Aorta (tissue), 5 donors: ENCODE measurements at regions not wholly inside any gene's neighbourhood (a gene's known extent, or its start where the extent isn't known, plus 50 kb on each side); places are given as distances from the start of the nearest gene placed in this dataset.

Experiments
- ATAC-seq: fragments of 200-7000 bp; cut with Tn5 transposase; one replicate; pipeline ENCODE4 v1.9.1; 2022; ENCODE audit warnings: moderate library complexity; ENCODE audit not compliant: low FRiP score
- DNase-seq, 2 donors: peaks; one replicate each; pipeline ENCODE4 v3.0.0-alpha.2; 2020
- H3K27ac ChIP-seq, 2 donors: one replicate each; pipeline ENCODE4 v1.5.1; 2013; ENCODE audit warnings: low read length in 2 of 2, mild to moderate bottlenecking in 2 of 2, moderate library complexity in 2 of 2, control low read depth in 1 of 2, inconsistent platforms in 1 of 2, low read depth in 1 of 2
- H3K27me3 ChIP-seq, 2 donors: one replicate each; pipeline ENCODE4 v1.6.1; 2013; ENCODE audit warnings: control low read depth in 1 of 2, low read length in 1 of 2, mild to moderate bottlenecking in 1 of 2, moderate library complexity in 1 of 2; ENCODE audit not compliant: insufficient read depth in 2 of 2, control insufficient read depth in 1 of 2
- H3K36me3 ChIP-seq, 2 donors: one replicate each; pipeline ENCODE4 v1.6.1; 2013; ENCODE audit warnings: control low read depth in 1 of 2, low read length in 1 of 2, mild to moderate bottlenecking in 1 of 2; ENCODE audit not compliant: insufficient read depth in 2 of 2, control insufficient read depth in 1 of 2
- H3K4me1 ChIP-seq, 2 donors: one replicate each; pipeline ENCODE4 v1.6.1; 2013; ENCODE audit warnings: low read length in 2 of 2, control low read depth in 1 of 2, mild to moderate bottlenecking in 1 of 2, moderate library complexity in 1 of 2; ENCODE audit not compliant: insufficient read depth in 2 of 2, control insufficient read depth in 1 of 2
- H3K4me3 ChIP-seq, 2 donors: one replicate each; pipeline ENCODE4 v1.5.1; 2013; ENCODE audit warnings: low read length in 2 of 2, control low read depth in 1 of 2, mild to moderate bottlenecking in 1 of 2
- H3K9me3 ChIP-seq: one replicate; pipeline ENCODE4 v1.6.1; 2013; ENCODE audit warnings: mild to moderate bottlenecking, low read length; ENCODE audit not compliant: control insufficient read depth
- WGBS, 2 donors: extraction: QIAGEN DNeasy Blood & Tissue Kit; methylation state at CpG; one replicate each; pipeline ENCODE4 v1.1.7; 2013; 5-methylcytosine and 5-hydroxymethylcytosine counted together
- intact Hi-C, 2 donors: fragments of 100-400 bp; cut with DNase I; formaldehyde crosslinking; loops; one replicate each; pipeline versions ENCODE4 v1.14.2 to v1.15.0; 2022
- donor health status: healthy with polysubstance abuse.
- donor health status: Bipolar disorder and iron deficiency.
- donor health status: DM: no; HTN: no; CAD: no.
- donor health status: DM: no; HTN: no; CAD: no.
- donor health status: DM: yes; HTN: yes; CAD: no.

DNA sequence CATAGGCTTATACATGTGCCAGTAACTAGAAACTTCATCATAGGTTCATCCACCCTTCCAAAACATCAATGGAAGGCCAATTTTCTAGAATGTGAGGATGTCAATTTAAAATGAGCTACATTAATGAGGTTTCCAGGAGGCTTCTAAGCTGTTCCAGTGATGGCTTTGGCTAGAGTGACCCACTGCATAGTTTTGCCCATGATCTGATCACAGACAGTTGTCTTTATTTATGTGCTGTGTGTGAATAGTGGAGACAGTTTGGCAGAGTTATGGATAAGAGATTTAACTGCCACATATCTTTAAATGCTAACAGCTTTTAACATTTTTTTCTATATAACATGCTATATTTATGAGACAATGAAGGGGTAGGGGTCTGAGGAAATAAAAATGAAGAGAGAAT is 139.0 kb upstream of the ZNF462 start:
- no peak for ATAC-seq
- intact Hi-C loops: no loop called here

DNA sequence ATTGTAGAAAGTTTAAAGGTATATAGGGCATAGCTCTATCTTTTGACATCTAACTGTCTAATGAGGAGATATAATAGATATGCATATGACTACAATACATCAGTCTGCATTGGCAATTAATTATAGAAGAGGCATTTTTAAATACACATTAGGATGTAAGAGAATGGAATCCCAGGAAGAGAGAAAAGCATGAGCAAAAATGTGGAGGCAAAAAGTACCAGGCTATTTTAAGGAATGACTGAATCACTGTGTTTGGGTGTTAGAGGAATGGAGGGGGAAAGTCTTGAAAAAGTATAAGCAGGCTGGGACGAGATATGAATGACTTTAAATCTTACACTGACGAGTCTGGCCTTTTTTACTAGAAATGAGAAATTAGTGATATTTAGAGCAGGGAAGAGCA is 138.4 kb upstream of the ZNF462 start:
- Histone ChIP-seq H3K27ac (no peak overlapping the region), H3K36me3 (no peaks in the 10 kb centered on the region), H3K4me3 (no peak overlapping the region), H3K27me3 (no peaks in the 10 kb centered on the region), H3K9me3 (no peaks in the 10 kb centered on the region), H3K4me1 (no peaks in the 10 kb centered on the region)
- ATAC-seq (no peak), DNase-seq (no peak)
- intact Hi-C loops: no loop called here
- WGBS, 2 donors: 14 to 22% methylated on average over 2 of the region's 2 CpGs

More for the DNA sequence above, 139.0 kb upstream of the ZNF462 start:
- H3K4me1 ChIP-seq: no peaks in the 10 kb centered on the region
- H3K36me3 ChIP-seq: no peaks in the 10 kb centered on the region
- H3K27ac ChIP-seq: no peak overlapping the region
- no peaks in the 10 kb centered on the region for H3K9me3 ChIP-seq
- H3K4me3 ChIP-seq: no peak overlapping the region
- DNase-seq: no peak
- H3K27me3 ChIP-seq: no peaks in the 10 kb centered on the region

DNA sequence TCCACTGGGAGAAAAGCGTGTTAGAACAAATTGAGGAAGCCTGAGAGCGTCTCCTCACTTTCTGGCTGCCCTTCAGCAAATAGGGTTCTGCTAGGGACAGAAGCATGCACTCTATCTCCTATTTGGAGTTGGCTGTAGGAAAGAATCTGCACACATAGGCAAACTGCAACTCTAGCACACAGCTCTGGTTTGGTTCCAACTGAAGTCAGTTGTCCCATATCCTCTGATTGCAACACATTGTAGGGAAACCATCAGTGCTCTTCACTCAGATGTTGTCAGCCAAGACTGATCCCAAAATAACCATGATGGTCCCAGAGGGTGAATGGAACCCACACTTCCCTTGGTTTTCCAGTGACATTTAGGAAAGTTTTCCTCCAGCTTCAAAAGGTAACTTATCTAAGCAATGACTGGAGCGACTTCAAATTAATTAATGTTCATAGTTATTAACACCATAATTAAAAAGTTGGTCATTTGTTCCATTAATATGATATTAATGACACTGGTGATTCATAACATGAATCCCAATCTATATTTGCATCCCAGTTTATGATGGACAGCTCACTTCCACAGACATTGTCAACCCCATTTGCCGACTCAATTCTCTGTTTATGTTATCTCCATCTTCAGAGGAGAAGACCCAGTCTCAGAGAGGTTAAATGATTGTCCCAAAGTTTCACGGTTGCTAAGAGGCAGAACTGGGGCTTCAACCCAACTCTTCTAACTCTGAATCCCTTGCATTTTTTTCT is 136.7 kb upstream of the ZNF462 start:
- no peak for ATAC-seq
- no peaks in the 10 kb centered on the region for H3K36me3 ChIP-seq
- H3K9me3 ChIP-seq: no peaks in the 10 kb centered on the region
- no peak for DNase-seq
- no peaks in the 10 kb centered on the region for H3K4me1 ChIP-seq
- no peak overlapping the region for H3K4me3 ChIP-seq
- H3K27me3 ChIP-seq: no peaks in the 10 kb centered on the region
- 77 to 93% methylated on average over 5 of the region's 5 CpGs for WGBS, 2 donors
- H3K27ac ChIP-seq: no peak overlapping the region
- intact Hi-C loops: no loop called here

DNA sequence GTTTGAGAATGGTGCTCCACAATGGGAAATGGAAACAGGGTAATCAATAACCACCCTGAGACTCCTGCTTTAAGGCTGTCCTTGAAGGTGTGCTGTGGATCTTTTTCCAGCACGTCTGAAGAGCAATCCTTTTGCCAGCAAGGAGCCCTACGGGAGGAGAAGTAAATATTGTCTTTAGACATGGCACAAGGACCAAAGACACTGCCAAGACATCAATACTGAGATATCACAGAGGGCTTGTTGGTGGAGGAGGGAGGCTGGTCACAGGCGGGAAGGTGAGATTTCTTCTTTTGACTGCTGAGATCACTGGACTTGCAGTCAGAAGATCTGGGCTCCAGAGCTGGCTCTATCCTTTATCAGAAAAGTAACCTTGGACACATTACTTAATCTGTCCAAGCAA is 135.0 kb upstream of the ZNF462 start:
- DNase-seq (no peak), ATAC-seq (no peak)
- Histone ChIP-seq H3K36me3 (no peaks in the 10 kb centered on the region), H3K27ac (no peak overlapping the region), H3K4me1 (no peaks in the 10 kb centered on the region), H3K27me3 (no peaks in the 10 kb centered on the region), H3K4me3 (no peak overlapping the region), H3K9me3 (no peaks in the 10 kb centered on the region)
- intact Hi-C loops: no loop called here
- WGBS, 2 donors: 66 to 71% methylated on average over 3 of the region's 3 CpGs

DNA sequence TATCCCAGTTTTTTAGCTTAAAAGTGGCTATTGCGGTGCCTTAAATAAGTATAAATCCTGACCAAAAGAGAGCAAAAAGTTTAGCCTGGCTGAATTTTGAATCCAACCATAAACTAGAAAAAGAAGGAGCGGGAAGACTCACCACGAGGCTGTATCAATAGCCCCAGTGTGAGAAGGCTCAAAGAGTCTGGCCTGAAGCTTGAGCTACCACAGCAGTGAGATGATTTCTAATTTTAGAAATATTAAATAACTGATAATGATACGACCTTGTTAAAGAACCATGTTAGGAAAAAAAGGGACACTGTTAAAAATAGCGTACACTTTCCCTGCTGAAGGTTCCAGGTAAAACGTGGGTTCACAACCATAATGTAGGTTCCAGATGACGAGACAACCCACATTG is 134.1 kb upstream of the ZNF462 start:
- no peaks in the 10 kb centered on the region for H3K9me3 ChIP-seq
- intact Hi-C loops: no loop called here
- no peak overlapping the region for H3K27ac ChIP-seq
- DNase-seq: no peak
- H3K36me3 ChIP-seq: no peaks in the 10 kb centered on the region
- H3K4me1 ChIP-seq: no peaks in the 10 kb centered on the region
- 59 to 65% methylated on average over 7 of the region's 7 CpGs for WGBS, 2 donors
- no peak for ATAC-seq
- no peak overlapping the region for H3K4me3 ChIP-seq
- no peaks in the 10 kb centered on the region for H3K27me3 ChIP-seq

DNA sequence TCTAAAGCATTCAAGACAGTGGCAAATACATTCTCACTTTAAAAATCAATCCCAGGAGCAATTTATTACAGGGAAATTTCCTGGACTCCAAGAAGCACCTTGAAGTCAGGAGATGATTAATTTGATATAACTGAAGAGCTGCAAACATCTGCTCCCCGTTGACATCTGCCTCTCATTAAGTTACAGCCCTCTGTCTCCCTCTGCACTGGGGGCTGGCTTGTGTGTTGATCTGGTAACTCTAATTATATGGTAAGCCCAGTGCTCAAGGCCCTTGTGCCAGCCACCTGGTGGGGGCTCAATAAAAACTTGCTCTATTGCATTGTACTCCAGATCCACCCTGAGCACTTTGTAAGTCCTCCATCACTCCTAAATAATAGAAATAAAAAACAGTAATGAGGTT is 131.1 kb upstream of the ZNF462 start:
- H3K27ac ChIP-seq: no peak overlapping the region
- ATAC-seq: no peak
- no peak for DNase-seq
- H3K9me3 ChIP-seq: no peaks in the 10 kb centered on the region
- no peaks in the 10 kb centered on the region for H3K27me3 ChIP-seq
- H3K36me3 ChIP-seq: no peaks in the 10 kb centered on the region
- no peak overlapping the region for H3K4me3 ChIP-seq
- intact Hi-C loops: no loop called here
- 9 to 21% methylated on average over 1 of the region's 1 CpG for WGBS, 2 donors
- no peaks in the 10 kb centered on the region for H3K4me1 ChIP-seq

DNA sequence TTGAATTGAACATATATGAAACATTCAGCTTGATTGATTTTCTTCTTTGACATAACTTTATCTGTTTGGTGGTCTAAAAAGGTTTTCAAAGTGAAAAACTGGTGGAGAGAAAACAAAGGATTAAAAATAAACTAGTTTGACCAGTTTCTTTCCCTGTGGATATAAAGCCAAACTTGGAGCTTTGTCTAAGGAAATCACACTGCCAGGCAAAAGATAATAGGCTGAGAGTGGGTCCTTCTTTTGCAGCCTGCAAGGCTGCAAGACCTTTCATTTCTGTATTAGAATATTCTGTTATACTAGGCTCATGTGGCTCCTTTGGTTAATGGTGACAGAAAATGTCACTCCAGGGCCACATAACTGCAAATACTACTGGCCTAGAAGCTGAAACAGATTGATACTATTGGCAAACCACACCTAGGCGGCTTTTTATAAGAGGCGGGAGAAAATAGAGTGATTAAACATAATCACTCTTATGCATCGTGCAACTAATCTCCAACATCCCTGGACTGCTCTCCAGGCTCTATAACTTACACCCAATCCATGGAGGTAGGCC is 129.1 kb upstream of the ZNF462 start:
- intact Hi-C loops: no loop called here

DNA sequence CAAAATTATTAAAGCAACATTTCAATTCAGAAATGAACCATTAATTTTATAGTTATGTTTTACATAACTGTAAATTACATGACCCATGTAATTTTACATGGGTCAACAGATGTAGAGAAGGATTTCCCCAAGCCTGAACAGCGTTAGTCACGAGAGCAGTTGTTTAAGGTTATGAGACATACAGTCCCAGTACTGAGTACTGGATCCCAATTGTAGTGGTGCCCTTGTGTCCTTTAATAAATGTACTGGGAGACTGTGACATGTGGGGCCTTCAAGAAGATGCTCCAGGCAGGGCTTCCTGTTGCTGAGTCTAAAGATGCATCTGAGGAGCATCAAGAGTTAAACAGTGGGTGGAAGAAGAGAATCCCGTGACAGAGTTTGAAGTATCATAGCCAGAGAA is 125.5 kb upstream of the ZNF462 start:
- 57 to 64% methylated on average over 3 of the region's 3 CpGs for WGBS, 2 donors
- DNase-seq: no peak
- intact Hi-C loops: no loop called here

More for the DNA sequence above, 129.1 kb upstream of the ZNF462 start:
- ATAC-seq (no peak), DNase-seq (no peak)
- Histone ChIP-seq H3K4me3 (no peak overlapping the region), H3K27ac (no peak overlapping the region), H3K36me3 (no peaks in the 10 kb centered on the region), H3K9me3 (no peaks in the 10 kb centered on the region), H3K27me3 (no peaks in the 10 kb centered on the region), H3K4me1 (no peaks in the 10 kb centered on the region)
- WGBS, 2 donors: 93 to 94% methylated on average over 3 of the region's 3 CpGs

DNA sequence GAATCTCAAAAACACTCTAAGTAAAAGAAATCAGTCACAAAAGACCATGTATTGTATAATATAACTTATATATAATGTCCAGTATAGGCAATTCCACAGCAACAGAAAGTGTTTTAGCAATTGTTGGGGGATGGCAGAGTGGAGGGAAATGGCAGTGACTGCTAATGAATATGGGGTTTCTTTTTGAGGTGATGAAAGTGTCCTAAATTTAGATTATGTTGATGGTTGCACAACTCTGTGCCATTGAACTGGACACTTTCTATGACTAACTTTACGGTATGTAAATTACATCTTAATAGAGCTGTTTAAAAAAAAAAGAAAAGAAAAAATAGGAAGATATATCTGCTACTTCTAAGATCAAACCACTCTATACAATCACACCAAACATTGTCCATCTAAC is 124.9 kb upstream of the ZNF462 start:
- H3K27ac ChIP-seq: no peak overlapping the region
- DNase-seq (no peak), ATAC-seq (no peak)
- H3K36me3 ChIP-seq: no peaks in the 10 kb centered on the region
- H3K27me3 ChIP-seq: no peaks in the 10 kb centered on the region
- intact Hi-C loops: no loop called here
- H3K4me1 ChIP-seq: no peaks in the 10 kb centered on the region
- no peaks in the 10 kb centered on the region for H3K9me3 ChIP-seq
- WGBS, 2 donors: 86 to 96% methylated on average over 1 of the region's 1 CpG
- no peak overlapping the region for H3K4me3 ChIP-seq

More for the DNA sequence above, 125.5 kb upstream of the ZNF462 start:
- ATAC-seq: no peak
- H3K4me3 ChIP-seq: no peak overlapping the region
- H3K9me3 ChIP-seq: no peaks in the 10 kb centered on the region
- H3K4me1 ChIP-seq: no peaks in the 10 kb centered on the region
- no peaks in the 10 kb centered on the region for H3K27me3 ChIP-seq
- H3K36me3 ChIP-seq: no peaks in the 10 kb centered on the region
- no peak overlapping the region for H3K27ac ChIP-seq
